HepG2 (cell line): ENCODE measurements at regions not wholly inside any gene's neighbourhood (a gene's known extent, or its start where the extent isn't known, plus 50 kb on each side); places are given as distances from the start of the nearest gene placed in this dataset.

Source experiments
- ATAC-seq: fragments of 200-7000 bp; cut with Tn5 transposase; 3 replicates; pipeline ENCODE4 v1.9.1; 2020; ENCODE audit warnings: mild to moderate bottlenecking, moderate library complexity
- BruUV-seq: library from RNA; stranded (reverse); fragments of 400-500 nt; replicated peaks from 2 replicates; lab custom pipeline; 2021; lab: Mats Ljungman, UMichigan
- CTCF ChIA-PET: fragments of 300-600 bp; formaldehyde crosslinking; extraction: SDS; loops from one replicate; lab custom pipeline; 2021; ENCODE audit warnings: low total read pairs, inconsistent platforms, low intra/inter-chr PET ratio; lab: Yijun Ruan, JAX
- POLR2A ChIA-PET: fragments of 350-600 bp; sonication (Branson Sonifier 250); formaldehyde crosslinking; loops from one replicate; lab custom pipeline; 2020; ENCODE audit warnings: antibody characterized with exemption, inconsistent platforms; lab: Yijun Ruan, JAX
- DNase-seq: peaks from one replicate; pipeline ENCODE4 v3.0.0-alpha.2; 2015; ENCODE audit warnings: low spot score
- FAIRE-seq: peaks from 3 replicates; lab custom pipeline; 2011; peaks lifted over from hg19 to GRCh38; lab: Jason Lieb, UNC
- H2AFZ ChIP-seq: one replicate; pipeline ENCODE4 v1.6.1; 2011; ENCODE audit warnings: low read length, inconsistent platforms
- H3K27ac ChIP-seq: fragments of 300-600 bp; 3 replicates; pipeline ENCODE4 v1.8.0; 2011; ENCODE audit warnings: mixed run types, mild to moderate bottlenecking, mixed read lengths, low read length, inconsistent platforms; ENCODE audit not compliant: insufficient read depth; ENCODE audit errors: extremely low read length
- H3K27me3 ChIP-seq, 2 experiments: fragments of 200-600 bp in 1 of 2; 2 replicates in 1 of 2; 3 replicates in 1 of 2; pipeline versions ENCODE4 v1.6.0 to v1.8.0; 2011; ENCODE audit warnings: low read length in 2 of 2, mild to moderate bottlenecking in 2 of 2, moderate library complexity in 2 of 2, inconsistent platforms in 1 of 2; ENCODE audit not compliant: insufficient read depth in 2 of 2, control insufficient read depth in 1 of 2
- H3K36me3 ChIP-seq, 2 experiments: fragments of 200-600 bp in 1 of 2; replicated peaks in 1 of 2; 2 replicates in 1 of 2; 3 replicates in 1 of 2; pipeline versions ENCODE4 v1.5.1 to v1.8.0; 2011; ENCODE audit warnings: low read length in 2 of 2, inconsistent platforms in 1 of 2; ENCODE audit not compliant: insufficient read depth in 2 of 2, control insufficient read depth in 1 of 2
- H3K4me1 ChIP-seq: 2 replicates; pipeline ENCODE4 v1.5.1; 2012; ENCODE audit warnings: low read length, inconsistent platforms; ENCODE audit not compliant: insufficient read depth
- H3K4me2 ChIP-seq: 2 replicates; pipeline ENCODE4 v1.6.0; 2011; ENCODE audit warnings: low read depth, low read length, inconsistent platforms
- H3K4me3 ChIP-seq, 3 experiments: fragments of 200-600 bp in 1 of 3; sonication (generic), shearing (Covaris generic) in 1 of 3; replicated peaks in 1 of 3; 2 replicates each; pipeline ENCODE4 v1.5.1; 2011 to 2016; ENCODE audit warnings: low read length in 3 of 3, inconsistent platforms in 2 of 3, low read depth in 2 of 3, mild to moderate bottlenecking in 2 of 3, control low read depth in 1 of 3, mixed read lengths in 1 of 3; ENCODE audit not compliant: insufficient read depth in 1 of 3
- H3K79me2 ChIP-seq: one replicate; pipeline ENCODE4 v1.6.1; 2011; ENCODE audit warnings: low read length, inconsistent platforms; ENCODE audit not compliant: insufficient read depth
- H3K9ac ChIP-seq: 2 replicates; pipeline ENCODE4 v1.6.0; 2011; ENCODE audit warnings: mild to moderate bottlenecking, low read depth, low read length, inconsistent platforms; ENCODE audit not compliant: insufficient read depth
- H3K9me3 ChIP-seq: 2 replicates; pipeline ENCODE4 v1.5.1; 2012; ENCODE audit warnings: mild to moderate bottlenecking, low read length
- H4K20me1 ChIP-seq: 2 replicates; pipeline ENCODE4 v1.6.0; 2011; ENCODE audit warnings: inconsistent platforms, mild to moderate bottlenecking, low read length, moderate library complexity; ENCODE audit not compliant: insufficient read depth
- ELF4 ChIP-seq: sonication (generic); formaldehyde crosslinking; IDR thresholded peaks from 2 replicates; pipeline ENCODE4 v1.5.0; 2020; ENCODE audit warnings: missing genetic modification reagents, mild to moderate bottlenecking, moderate library complexity, borderline replicate concordance
- FOSL2 ChIP-seq: sonication (generic); formaldehyde crosslinking; IDR thresholded peaks from 2 replicates; pipeline ENCODE4 v1.4.0; 2020; ENCODE audit warnings: missing genetic modification reagents
- GATAD1 ChIP-seq: IDR thresholded peaks from 2 replicates; pipeline ENCODE4 v1.6.1; 2016; ENCODE audit warnings: missing genetic modification reagents, missing compliant biosample characterization
- GRHL1 ChIP-seq: sonication (generic); formaldehyde crosslinking; conservative IDR thresholded peaks from 2 replicates; pipeline ENCODE4 v1.8.0; 2022; ENCODE audit warnings: missing genetic modification reagents
- JUNB ChIP-seq: sonication (generic); formaldehyde crosslinking; IDR thresholded peaks from 2 replicates; pipeline ENCODE4 v1.8.0; 2022; ENCODE audit warnings: missing genetic modification reagents, mild to moderate bottlenecking, borderline replicate concordance
- SMAD9 ChIP-seq: sonication (generic); formaldehyde crosslinking; IDR thresholded peaks from 2 replicates; pipeline ENCODE4 v1.5.1; 2020; ENCODE audit warnings: mild to moderate bottlenecking, missing genetic modification reagents
- TMF1 ChIP-seq: sonication (generic); formaldehyde crosslinking; IDR thresholded peaks from 2 replicates; pipeline ENCODE4 v1.8.1; 2022; ENCODE audit warnings: low read depth, missing genetic modification reagents
- ZNF580 ChIP-seq: IDR thresholded peaks from 2 replicates; pipeline ENCODE4 v1.6.1; 2016; ENCODE audit warnings: low read depth, borderline replicate concordance
- ZNF672 ChIP-seq: sonication (generic); formaldehyde crosslinking; IDR thresholded peaks from 2 replicates; pipeline ENCODE4 v1.8.1; 2022; ENCODE audit warnings: missing genetic modification reagents
- WGBS: methylation state at CpG from one replicate; pipeline ENCODE4 v1.1.6; 2017; ENCODE audit warnings: low lambda C conversion rate; 5-methylcytosine and 5-hydroxymethylcytosine counted together
- in situ Hi-C: cut with HindIII; loops from 2 replicates; pipeline ENCODE4 v1.10.0; 2017; ENCODE audit warnings: low pct_unique_long_range_greater_than_20kb; ENCODE audit not compliant: extremely low pct_ligation_motif_present
- intact Hi-C: fragments of 100-400 bp; cut with micrococcal nuclease; formaldehyde crosslinking; loops from one replicate; pipeline ENCODE4 v1.10.0; 2022; ENCODE audit not compliant: unreplicated experiment
- TF ChIP-seq, protein P1 (sequence below): sonication (generic); formaldehyde crosslinking; IDR thresholded peaks from 2 replicates; pipeline ENCODE4 v1.4.0; 2020; ENCODE audit warnings: missing genetic modification reagents
- TF ChIP-seq, protein P2 (sequence below): sonication (generic); formaldehyde crosslinking; IDR thresholded peaks from 2 replicates; pipeline ENCODE4 v1.4.0; 2020; ENCODE audit warnings: missing genetic modification reagents
- TF ChIP-seq, protein P3 (sequence below): sonication (generic); formaldehyde crosslinking; IDR thresholded peaks from 2 replicates; pipeline ENCODE4 v1.8.1; 2022; ENCODE audit warnings: mild to moderate bottlenecking, missing genetic modification reagents

GRCh38 chr18:32846896-32847295 lies 74.1 kb upstream of the KLHL14 start:
- Histone ChIP-seq H4K20me1 (no peaks in the 10 kb centered on the region), H3K4me2 (no peak overlapping the region), H3K9ac (no peak overlapping the region), H3K79me2 (no peaks in the 10 kb centered on the region), H2AFZ (no peak overlapping the region), H3K36me3 (no peaks in the 10 kb centered on the region), H3K9me3 (peaks cover 16% of the 10 kb centered on the region), H3K27me3 (no peaks in the 10 kb centered on the region), H3K4me1 (peaks cover 6% of the 10 kb centered on the region; the same call in 1 of the 2 replicates), H3K27ac (no peak overlapping the region), H3K4me3 (no peak overlapping the region)
- ATAC-seq: no peak
- in situ Hi-C loops: no loop called here
- POLR2A ChIA-PET: no interaction called here
- WGBS: 78% methylated on average over 2 of the region's 2 CpGs
- TF ChIP-seq, protein P1, sequence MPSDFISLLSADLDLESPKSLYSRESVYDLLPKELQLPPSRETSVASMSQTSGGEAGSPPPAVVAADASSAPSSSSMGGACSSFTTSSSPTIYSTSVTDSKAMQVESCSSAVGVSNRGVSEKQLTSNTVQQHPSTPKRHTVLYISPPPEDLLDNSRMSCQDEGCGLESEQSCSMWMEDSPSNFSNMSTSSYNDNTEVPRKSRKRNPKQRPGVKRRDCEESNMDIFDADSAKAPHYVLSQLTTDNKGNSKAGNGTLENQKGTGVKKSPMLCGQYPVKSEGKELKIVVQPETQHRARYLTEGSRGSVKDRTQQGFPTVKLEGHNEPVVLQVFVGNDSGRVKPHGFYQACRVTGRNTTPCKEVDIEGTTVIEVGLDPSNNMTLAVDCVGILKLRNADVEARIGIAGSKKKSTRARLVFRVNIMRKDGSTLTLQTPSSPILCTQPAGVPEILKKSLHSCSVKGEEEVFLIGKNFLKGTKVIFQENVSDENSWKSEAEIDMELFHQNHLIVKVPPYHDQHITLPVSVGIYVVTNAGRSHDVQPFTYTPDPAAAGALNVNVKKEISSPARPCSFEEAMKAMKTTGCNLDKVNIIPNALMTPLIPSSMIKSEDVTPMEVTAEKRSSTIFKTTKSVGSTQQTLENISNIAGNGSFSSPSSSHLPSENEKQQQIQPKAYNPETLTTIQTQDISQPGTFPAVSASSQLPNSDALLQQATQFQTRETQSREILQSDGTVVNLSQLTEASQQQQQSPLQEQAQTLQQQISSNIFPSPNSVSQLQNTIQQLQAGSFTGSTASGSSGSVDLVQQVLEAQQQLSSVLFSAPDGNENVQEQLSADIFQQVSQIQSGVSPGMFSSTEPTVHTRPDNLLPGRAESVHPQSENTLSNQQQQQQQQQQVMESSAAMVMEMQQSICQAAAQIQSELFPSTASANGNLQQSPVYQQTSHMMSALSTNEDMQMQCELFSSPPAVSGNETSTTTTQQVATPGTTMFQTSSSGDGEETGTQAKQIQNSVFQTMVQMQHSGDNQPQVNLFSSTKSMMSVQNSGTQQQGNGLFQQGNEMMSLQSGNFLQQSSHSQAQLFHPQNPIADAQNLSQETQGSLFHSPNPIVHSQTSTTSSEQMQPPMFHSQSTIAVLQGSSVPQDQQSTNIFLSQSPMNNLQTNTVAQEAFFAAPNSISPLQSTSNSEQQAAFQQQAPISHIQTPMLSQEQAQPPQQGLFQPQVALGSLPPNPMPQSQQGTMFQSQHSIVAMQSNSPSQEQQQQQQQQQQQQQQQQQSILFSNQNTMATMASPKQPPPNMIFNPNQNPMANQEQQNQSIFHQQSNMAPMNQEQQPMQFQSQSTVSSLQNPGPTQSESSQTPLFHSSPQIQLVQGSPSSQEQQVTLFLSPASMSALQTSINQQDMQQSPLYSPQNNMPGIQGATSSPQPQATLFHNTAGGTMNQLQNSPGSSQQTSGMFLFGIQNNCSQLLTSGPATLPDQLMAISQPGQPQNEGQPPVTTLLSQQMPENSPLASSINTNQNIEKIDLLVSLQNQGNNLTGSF (CRISPR knock-in tag): no peak
- TF ChIP-seq GATAD1 (CRISPR knock-in tag) (no peak), ZNF672 (no peak), JUNB (CRISPR knock-in tag) (no peak), ELF4 (CRISPR knock-in tag) (no peak), FOSL2 (no peak), GRHL1 (CRISPR knock-in tag) (no peak), SMAD9 (no peak), TMF1 (no peak), ZNF580 (CRISPR knock-in tag) (no peak)
- TF ChIP-seq, protein P2, sequence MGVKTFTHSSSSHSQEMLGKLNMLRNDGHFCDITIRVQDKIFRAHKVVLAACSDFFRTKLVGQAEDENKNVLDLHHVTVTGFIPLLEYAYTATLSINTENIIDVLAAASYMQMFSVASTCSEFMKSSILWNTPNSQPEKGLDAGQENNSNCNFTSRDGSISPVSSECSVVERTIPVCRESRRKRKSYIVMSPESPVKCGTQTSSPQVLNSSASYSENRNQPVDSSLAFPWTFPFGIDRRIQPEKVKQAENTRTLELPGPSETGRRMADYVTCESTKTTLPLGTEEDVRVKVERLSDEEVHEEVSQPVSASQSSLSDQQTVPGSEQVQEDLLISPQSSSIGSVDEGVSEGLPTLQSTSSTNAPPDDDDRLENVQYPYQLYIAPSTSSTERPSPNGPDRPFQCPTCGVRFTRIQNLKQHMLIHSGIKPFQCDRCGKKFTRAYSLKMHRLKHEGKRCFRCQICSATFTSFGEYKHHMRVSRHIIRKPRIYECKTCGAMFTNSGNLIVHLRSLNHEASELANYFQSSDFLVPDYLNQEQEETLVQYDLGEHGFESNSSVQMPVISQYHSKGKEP (CRISPR knock-in tag): no peak
- TF ChIP-seq, protein P3, sequence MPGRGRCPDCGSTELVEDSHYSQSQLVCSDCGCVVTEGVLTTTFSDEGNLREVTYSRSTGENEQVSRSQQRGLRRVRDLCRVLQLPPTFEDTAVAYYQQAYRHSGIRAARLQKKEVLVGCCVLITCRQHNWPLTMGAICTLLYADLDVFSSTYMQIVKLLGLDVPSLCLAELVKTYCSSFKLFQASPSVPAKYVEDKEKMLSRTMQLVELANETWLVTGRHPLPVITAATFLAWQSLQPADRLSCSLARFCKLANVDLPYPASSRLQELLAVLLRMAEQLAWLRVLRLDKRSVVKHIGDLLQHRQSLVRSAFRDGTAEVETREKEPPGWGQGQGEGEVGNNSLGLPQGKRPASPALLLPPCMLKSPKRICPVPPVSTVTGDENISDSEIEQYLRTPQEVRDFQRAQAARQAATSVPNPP (CRISPR knock-in tag): no peak
- intact Hi-C loops: loop anchor here (5.0 kb wide), 1 partner anchor 80 kb away; no protein-coding TSS in a partner anchor
- FAIRE-seq: no peak
- no TSS peak for BruUV-seq
- no peak for DNase-seq
- CTCF ChIA-PET: no interaction called here
